Hepatocyte (in vitro differentiated cells): ENCODE measurements at regions not wholly inside any gene's neighbourhood (a gene's known extent, or its start where the extent isn't known, plus 50 kb on each side); places are given as distances from the start of the nearest gene placed in this dataset.

Experiments used
- DNase-seq: peaks from one replicate; pipeline ENCODE4 v3.0.0-alpha.2; 2016; ENCODE audit warnings: low spot score
- H2AFZ ChIP-seq: fragments of 200-600 bp; sonication (generic); 2 replicates; pipeline ENCODE4 v1.6.0; 2016; ENCODE audit warnings: antibody characterized with exemption, mild to moderate bottlenecking
- H3K27ac ChIP-seq: fragments of 200-600 bp; sonication (generic); 2 replicates; pipeline ENCODE4 v1.5.1; 2016; ENCODE audit warnings: mild to moderate bottlenecking
- H3K27me3 ChIP-seq: fragments of 200-600 bp; sonication (generic); 2 replicates; pipeline ENCODE4 v1.6.1; 2016
- H3K36me3 ChIP-seq: fragments of 200-600 bp; sonication (generic); replicated peaks from 2 replicates; pipeline ENCODE4 v1.5.1; 2016; ENCODE audit warnings: low read depth; ENCODE audit not compliant: insufficient read depth
- H3K4me1 ChIP-seq: fragments of 200-600 bp; sonication (generic); 2 replicates; pipeline ENCODE4 v1.5.1; 2016; ENCODE audit warnings: mild to moderate bottlenecking, moderate library complexity; ENCODE audit not compliant: insufficient read depth
- H3K4me2 ChIP-seq: fragments of 200-600 bp; sonication (generic); 2 replicates; pipeline ENCODE4 v1.6.0; 2016
- H3K4me3 ChIP-seq: fragments of 200-600 bp; sonication (generic); 2 replicates; pipeline ENCODE4 v1.5.1; 2016; ENCODE audit warnings: mild to moderate bottlenecking
- H3K79me2 ChIP-seq: fragments of 200-600 bp; sonication (generic); 2 replicates; pipeline ENCODE4 v1.6.0; 2017; ENCODE audit warnings: mild to moderate bottlenecking
- H3K9me2 ChIP-seq: fragments of 200-600 bp; sonication (generic); replicated peaks from 2 replicates; pipeline ENCODE4 v1.6.0; 2017; ENCODE audit warnings: mild to moderate bottlenecking; ENCODE audit not compliant: insufficient read depth
- H3K9me3 ChIP-seq: fragments of 200-600 bp; sonication (generic); 2 replicates; pipeline ENCODE4 v1.5.1; 2016; ENCODE audit warnings: low read depth, mild to moderate bottlenecking
- H4K20me1 ChIP-seq: fragments of 200-600 bp; sonication (generic); 2 replicates; pipeline ENCODE4 v1.6.0; 2016; ENCODE audit warnings: mild to moderate bottlenecking; ENCODE audit not compliant: insufficient read depth, poor library complexity, severe bottlenecking
- CTCF ChIP-seq: fragments of 200-600 bp; sonication (generic); IDR thresholded peaks from 2 replicates; pipeline ENCODE4 v1.5.1; 2016; ENCODE audit warnings: antibody characterized with exemption, mild to moderate bottlenecking; ENCODE audit not compliant: poor library complexity
- EZH2 ChIP-seq: fragments of 200-600 bp; sonication (generic); IDR thresholded peaks from 2 replicates; pipeline ENCODE4 v1.6.1; 2016; ENCODE audit warnings: antibody characterized with exemption, mild to moderate bottlenecking, borderline replicate concordance
- EZH2phosphoT487 ChIP-seq: fragments of 200-600 bp; sonication (generic); IDR thresholded peaks from one replicate; pipeline ENCODE4 v1.6.1; 2018; ENCODE audit warnings: antibody characterized with exemption, mild to moderate bottlenecking, low read depth, moderate library complexity; ENCODE audit not compliant: unreplicated experiment, severe bottlenecking
- WGBS: methylation state at CpG from one replicate; pipeline ENCODE4 v1.1.6; 2016; ENCODE audit warnings: low lambda C conversion rate; ENCODE audit errors: missing lambda C conversion rate; 5-methylcytosine and 5-hydroxymethylcytosine counted together

DNA sequence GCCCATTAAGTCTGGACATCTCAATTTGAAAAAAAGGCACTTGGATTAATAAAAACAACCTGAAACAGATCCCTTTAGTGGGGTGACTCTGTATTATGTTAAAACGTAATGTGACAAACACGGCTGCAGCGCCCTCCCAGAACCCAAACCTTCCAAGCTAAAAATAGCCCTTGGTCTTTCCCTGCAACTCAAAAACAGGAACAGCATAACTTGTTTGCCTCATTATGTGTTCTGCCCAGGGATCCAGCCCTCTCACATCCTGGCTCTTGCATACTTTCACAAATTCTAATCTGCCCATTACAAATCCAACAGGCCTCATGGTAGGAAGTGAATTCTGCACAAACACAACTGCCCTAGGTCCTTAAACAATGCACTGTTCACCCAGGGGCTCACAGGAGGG is 94.7 kb upstream of the GADD45A start:
- H3K27ac ChIP-seq, result peak overlapping the region; percentile 11
- no peaks in the 10 kb centered on the region for H3K36me3 ChIP-seq
- H3K4me2 ChIP-seq, result no peak overlapping the region
- H3K9me2 ChIP-seq, result no peaks in the 10 kb centered on the region
- H2AFZ ChIP-seq, result no peak overlapping the region
- H4K20me1 ChIP-seq, result no peaks in the 10 kb centered on the region
- no peaks in the 10 kb centered on the region for H3K4me1 ChIP-seq
- WGBS, result 62% methylated on average over 3 of the region's 3 CpGs
- H3K79me2 ChIP-seq, result no peaks in the 10 kb centered on the region
- DNase-seq, result no peak
- no peaks in the 10 kb centered on the region for H3K9me3 ChIP-seq
- TF ChIP-seq EZH2, result no peak
- TF ChIP-seq CTCF, result no peak
- TF ChIP-seq EZH2phosphoT487, result no peak
- H3K4me3 ChIP-seq, result no peak overlapping the region
- no peaks in the 10 kb centered on the region for H3K27me3 ChIP-seq

DNA sequence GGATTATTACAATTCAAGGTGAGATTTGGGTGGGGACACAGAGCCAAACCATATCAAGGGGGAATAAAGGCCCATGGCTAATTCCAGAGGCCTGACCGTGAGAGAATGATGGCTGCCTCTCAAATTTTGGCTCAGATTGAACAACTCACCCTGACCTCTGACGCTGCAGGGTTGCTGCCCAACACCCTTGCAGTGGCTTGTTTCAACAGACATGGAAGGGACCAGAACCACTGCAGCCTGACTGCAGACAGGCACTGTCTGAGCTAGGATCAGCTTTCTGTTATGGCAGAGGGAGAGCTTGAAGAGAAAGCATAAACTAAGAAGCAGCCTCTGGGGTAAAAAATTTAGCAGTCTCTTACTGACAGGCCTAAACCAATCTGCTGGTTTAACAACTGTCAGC is 90.2 kb upstream of the GADD45A start:
- Histone ChIP-seq H2AFZ (no peak overlapping the region), H4K20me1 (no peaks in the 10 kb centered on the region), H3K27ac (no peak overlapping the region), H3K79me2 (no peaks in the 10 kb centered on the region), H3K9me3 (no peaks in the 10 kb centered on the region), H3K27me3 (no peaks in the 10 kb centered on the region), H3K4me1 (no peaks in the 10 kb centered on the region), H3K9me2 (no peaks in the 10 kb centered on the region), H3K36me3 (no peaks in the 10 kb centered on the region), H3K4me2 (no peak overlapping the region), H3K4me3 (no peak overlapping the region)
- WGBS, result 63% methylated on average over 2 of the region's 2 CpGs
- TF ChIP-seq EZH2 (no peak), EZH2phosphoT487 (no peak), CTCF (no peak)
- DNase-seq, result no peak

DNA sequence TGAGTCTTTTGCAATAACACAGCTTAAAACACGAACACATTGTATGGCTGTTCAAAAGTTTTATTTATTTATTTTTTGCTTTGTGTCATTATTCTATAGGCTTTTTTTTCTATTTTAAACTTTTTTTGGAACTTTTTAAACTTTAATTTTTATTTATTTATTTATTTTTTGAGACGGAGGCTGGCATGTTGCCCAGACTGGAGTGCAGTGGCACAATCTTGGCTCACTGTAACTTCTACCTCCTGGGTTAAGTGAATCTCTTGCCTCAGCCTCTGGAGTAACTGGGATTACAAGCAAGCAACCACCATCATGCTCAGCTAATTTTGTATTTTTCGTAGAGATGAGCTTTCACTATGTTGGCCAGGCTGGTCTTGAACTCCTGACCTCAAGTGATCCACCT is 88.3 kb upstream of the GADD45A start:
- Histone ChIP-seq H4K20me1 (no peaks in the 10 kb centered on the region), H3K27ac (no peak overlapping the region), H3K79me2 (no peaks in the 10 kb centered on the region), H3K4me1 (no peaks in the 10 kb centered on the region), H3K4me2 (no peak overlapping the region), H3K9me3 (no peaks in the 10 kb centered on the region), H3K27me3 (no peaks in the 10 kb centered on the region), H2AFZ (no peak overlapping the region), H3K36me3 (no peaks in the 10 kb centered on the region), H3K9me2 (no peaks in the 10 kb centered on the region), H3K4me3 (no peak overlapping the region)
- no peak for DNase-seq
- 86% methylated on average over 3 of the region's 3 CpGs for WGBS
- TF ChIP-seq EZH2 (no peak), CTCF (no peak), EZH2phosphoT487 (no peak)

GRCh38 chr1:67597336-67597735 is 87.7 kb upstream of the GADD45A start:
- TF ChIP-seq EZH2 (no peak), EZH2phosphoT487 (no peak), CTCF (no peak)
- Histone ChIP-seq H3K79me2 (no peaks in the 10 kb centered on the region), H3K4me3 (no peak overlapping the region), H3K9me2 (no peaks in the 10 kb centered on the region), H3K27ac (no peak overlapping the region), H3K9me3 (no peaks in the 10 kb centered on the region), H2AFZ (no peak overlapping the region), H3K36me3 (no peaks in the 10 kb centered on the region), H3K27me3 (no peaks in the 10 kb centered on the region), H3K4me1 (no peaks in the 10 kb centered on the region), H3K4me2 (no peak overlapping the region), H4K20me1 (no peaks in the 10 kb centered on the region)
- WGBS, result 73% methylated on average over 3 of the region's 3 CpGs
- DNase-seq, result no peak
